PFSK-1 (cell line): ENCODE measurements at regions not wholly inside any gene's neighbourhood (a gene's known extent, or its start where the extent isn't known, plus 50 kb on each side); places are given as distances from the start of the nearest gene placed in this dataset.

ENCODE experiments used
- POLR2AphosphoS5 ChIP-seq: IDR thresholded peaks from 2 replicates; pipeline ENCODE4 v1.6.1; 2012; ENCODE audit warnings: low read depth, mild to moderate bottlenecking, control low read depth, low read length, moderate library complexity
- REST ChIP-seq, 2 experiments: IDR thresholded peaks; 2 replicates each; pipeline versions ENCODE4 v1.6.1 to v1.8.0; 2011 to 2012; ENCODE audit warnings: low read depth in 2 of 2, low read length in 2 of 2, control low read depth in 1 of 2, inconsistent platforms in 1 of 2, mild to moderate bottlenecking in 1 of 2, moderate library complexity in 1 of 2; ENCODE audit not compliant: insufficient read depth in 1 of 2
- TAF1 ChIP-seq: IDR thresholded peaks from 2 replicates; pipeline ENCODE4 v1.6.1; 2012; ENCODE audit warnings: low read length, control low read depth, borderline replicate concordance; ENCODE audit not compliant: insufficient read depth

- no peak for TF ChIP-seq POLR2AphosphoS5
- no peak for TF ChIP-seq REST (IDR thresholded peaks at IDR 0.05; ENCODE audit: insufficient read depth in 1 of 2, low read depth in 2 of 2, low read length in 2 of 2)
- no peak for TF ChIP-seq TAF1
Measured at GRCh38 chr12:59005193-59005955, 85.1 kb upstream of the LRIG3 start.
